ENCODE measurements at regions not wholly inside any gene's neighbourhood (a gene's known extent, or its start where the extent isn't known, plus 50 kb on each side); places are given as distances from the start of the nearest gene placed in this dataset.

DNA sequence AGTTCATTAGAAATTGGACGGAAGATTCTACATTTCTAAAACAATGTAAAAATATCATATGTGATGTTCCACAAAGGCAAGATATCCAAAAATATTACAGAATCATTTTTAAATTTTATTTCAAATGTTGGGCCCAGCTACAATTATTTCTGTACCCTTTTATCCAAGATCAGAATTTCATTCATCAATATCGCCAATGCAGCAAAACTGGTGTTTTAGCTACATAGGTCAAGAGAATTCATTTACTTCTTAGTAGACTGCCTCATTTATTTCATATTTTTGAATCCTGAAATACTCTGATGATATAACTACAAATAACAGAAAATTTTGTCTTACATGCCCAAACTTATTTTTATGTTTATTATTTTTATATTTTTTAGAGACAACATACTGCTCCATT, 143.1 kb downstream of the CMPK2 start:
- H3K56ac ChIP-seq (ENCODE audit: insufficient read length, low read depth, low read length): no peak overlapping the region
- H3K9ac ChIP-seq (ENCODE audit: extremely low read depth, insufficient read length, low read length): no peak overlapping the region
- DNase-seq: no peak
- H3K79me1 ChIP-seq (ENCODE audit: insufficient read depth, low read depth, low read length, poor library complexity, severe bottlenecking): no peaks in the 10 kb centered on the region
- no peaks in the 10 kb centered on the region for H3K4me1 ChIP-seq (ENCODE audit: insufficient read depth, low read length)
- Mint-ChIP-seq H3K4me1 (peaks cover 7 to 14% of the 10 kb centered on the region in 2 experiments; a peak in 3 of 4 replicates), H3K27me3 (ENCODE audit: low read depth) (no peaks in the 10 kb centered on the region; the same call in 1 of the 2 replicates), H3K4me3 (no peak overlapping the region), H3K27ac (no peak overlapping the region), H3K9me3 (no peaks in the 10 kb centered on the region), H3K36me3 (ENCODE audit: insufficient read depth in 1 of 3, low read depth in 3 of 3) (no peaks in the 10 kb centered on the region; a peak in 1 of 7 replicates)
- TF ChIP-seq CTCF (conservative IDR thresholded peaks at IDR 0.05): no peak
- H2BK12ac ChIP-seq (ENCODE audit: insufficient read length, low read depth, low read length): no peak overlapping the region
- no peak overlapping the region for H2BK5ac ChIP-seq (ENCODE audit: insufficient read length, low read length)
- no peaks in the 10 kb centered on the region for H3K23me2 ChIP-seq (ENCODE audit: insufficient read length, low read depth, low read length, poor library complexity, severe bottlenecking)
- no peak overlapping the region for H2AK5ac ChIP-seq (ENCODE audit: insufficient read length, low read length)
- H4K8ac ChIP-seq (replicated peaks; ENCODE audit: insufficient read length, low read depth, low read length): no peak overlapping the region
- no peak overlapping the region for H2BK120ac ChIP-seq (ENCODE audit: low read depth, low read length, poor library complexity, severe bottlenecking)
- no peak overlapping the region for H2AFZ ChIP-seq (ENCODE audit: low read length)
- H3K14ac ChIP-seq (ENCODE audit: insufficient read depth, low read length): no peak overlapping the region
- no peak overlapping the region for H2BK20ac ChIP-seq (ENCODE audit: low read depth, low read length, poor library complexity, severe bottlenecking)
- no peak overlapping the region for H2BK15ac ChIP-seq (ENCODE audit: low read depth, low read length)
- H4K91ac ChIP-seq (ENCODE audit: insufficient read length, low read depth, low read length): no peak overlapping the region
- H4K5ac ChIP-seq (ENCODE audit: insufficient read length, low read depth, low read length): no peak overlapping the region
- H3T11ph ChIP-seq (ENCODE audit: low read length): no peak overlapping the region
- no peak overlapping the region for H3K18ac ChIP-seq (ENCODE audit: insufficient read length, low read depth, low read length)
- H3K23ac ChIP-seq (ENCODE audit: insufficient read length, low read depth, low read length): no peak overlapping the region
- H3K9me3 ChIP-seq (ENCODE audit: control insufficient read depth, low read depth, low read length): no peaks in the 10 kb centered on the region
- no peaks in the 10 kb centered on the region for H3K79me2 ChIP-seq (ENCODE audit: insufficient read depth, low read length)
- no CpG with 5 or more reads among the region's 2 CpGs for WGBS (ENCODE audit: extremely low coverage, insufficient read length, low lambda C conversion rate)
- no peak overlapping the region for H3K27ac ChIP-seq (ENCODE audit: insufficient read length, low read depth, low read length)
- no peak overlapping the region for H3K4me2 ChIP-seq (ENCODE audit: insufficient read depth, insufficient read length, low read length)
- no peaks in the 10 kb centered on the region for H3K27me3 ChIP-seq (ENCODE audit: insufficient read depth, low read length)
- H4K20me1 ChIP-seq (ENCODE audit: control insufficient read depth, insufficient read depth, insufficient read length): no peaks in the 10 kb centered on the region
- H3K4ac ChIP-seq (ENCODE audit: low read depth, low read length): no peak overlapping the region

Measured in H9 (cell line).